Neural progenitor cell (in vitro differentiated cells): ENCODE measurements at regions not wholly inside any gene's neighbourhood (a gene's known extent, or its start where the extent isn't known, plus 50 kb on each side); places are given as distances from the start of the nearest gene placed in this dataset.

Source experiments
- DNase-seq: peaks from one replicate; pipeline ENCODE4 v3.0.0-alpha.2; 2016; ENCODE audit warnings: low spot score
- H2AFZ ChIP-seq: fragments of 200-600 bp; sonication (generic); replicated peaks from 2 replicates; pipeline ENCODE4 v1.6.1; 2016; ENCODE audit warnings: antibody characterized with exemption
- H3F3A ChIP-seq: fragments of 200-600 bp; sonication (generic); 2 replicates; pipeline ENCODE4 v1.6.1; 2016; ENCODE audit warnings: antibody characterized with exemption, low read depth
- H3K27ac ChIP-seq: fragments of 200-600 bp; sonication (generic); 2 replicates; pipeline ENCODE4 v1.5.1; 2016; ENCODE audit warnings: mild to moderate bottlenecking
- H3K27me3 ChIP-seq: fragments of 200-600 bp; sonication (generic); 2 replicates; pipeline ENCODE4 v1.6.1; 2016; ENCODE audit warnings: mild to moderate bottlenecking, moderate library complexity
- H3K36me3 ChIP-seq: fragments of 200-600 bp; sonication (generic); 2 replicates; pipeline ENCODE4 v1.5.1; 2016
- H3K4me1 ChIP-seq: fragments of 200-600 bp; sonication (generic); 2 replicates; pipeline ENCODE4 v1.6.1; 2016; ENCODE audit warnings: mixed run types
- H3K4me2 ChIP-seq: fragments of 200-600 bp; sonication (generic); 2 replicates; pipeline ENCODE4 v1.6.1; 2016
- H3K4me3 ChIP-seq: fragments of 200-600 bp; sonication (generic); 2 replicates; pipeline ENCODE4 v1.5.1; 2016
- H3K79me2 ChIP-seq: fragments of 200-600 bp; sonication (generic); 2 replicates; pipeline ENCODE4 v1.6.1; 2016; ENCODE audit warnings: low read depth
- H3K9ac ChIP-seq: fragments of 200-600 bp; sonication (generic); 2 replicates; pipeline ENCODE4 v1.6.1; 2016
- H3K9me3 ChIP-seq: fragments of 200-600 bp; sonication (generic); 2 replicates; pipeline ENCODE4 v1.5.1; 2016; ENCODE audit warnings: low read depth
- H4K20me1 ChIP-seq: fragments of 200-600 bp; sonication (generic); 2 replicates; pipeline ENCODE4 v1.6.1; 2016; ENCODE audit warnings: low read depth
- H3K27ac Mint-ChIP-seq: 3 replicates; pipeline ENCODE4 v1.8.0; 2021; ENCODE audit warnings: mixed read lengths
- H3K27me3 Mint-ChIP-seq: 2 replicates; pipeline ENCODE4 v1.8.0; 2022; ENCODE audit warnings: low read depth, mild to moderate bottlenecking, inconsistent platforms, moderate library complexity, mixed read lengths; ENCODE audit not compliant: insufficient read depth
- H3K36me3 Mint-ChIP-seq: 3 replicates; pipeline ENCODE4 v1.8.0; 2021; ENCODE audit warnings: mixed read lengths
- H3K4me1 Mint-ChIP-seq: 3 replicates; pipeline ENCODE4 v1.8.0; 2021; ENCODE audit warnings: mixed read lengths
- H3K4me3 Mint-ChIP-seq: 3 replicates; pipeline ENCODE4 v1.8.0; 2021; ENCODE audit warnings: mild to moderate bottlenecking, moderate library complexity, mixed read lengths
- H3K9me3 Mint-ChIP-seq: 3 replicates; pipeline ENCODE4 v1.8.0; 2020; ENCODE audit warnings: mixed read lengths
- EZH2 ChIP-seq: fragments of 200-600 bp; sonication (generic); IDR thresholded peaks from 2 replicates; pipeline ENCODE4 v1.6.1; 2017; ENCODE audit warnings: antibody characterized with exemption, mild to moderate bottlenecking, moderate library complexity
- EZH2phosphoT487 ChIP-seq: fragments of 200-600 bp; sonication (generic); IDR thresholded peaks from 2 replicates; pipeline ENCODE4 v1.6.1; 2017; ENCODE audit warnings: antibody characterized with exemption
- TF ChIP-seq, protein P1 (sequence below): fragments of 200-600 bp; sonication (generic); IDR thresholded peaks from 2 replicates; pipeline ENCODE4 v1.5.1; 2017; ENCODE audit warnings: antibody characterized with exemption, mild to moderate bottlenecking

DNA sequence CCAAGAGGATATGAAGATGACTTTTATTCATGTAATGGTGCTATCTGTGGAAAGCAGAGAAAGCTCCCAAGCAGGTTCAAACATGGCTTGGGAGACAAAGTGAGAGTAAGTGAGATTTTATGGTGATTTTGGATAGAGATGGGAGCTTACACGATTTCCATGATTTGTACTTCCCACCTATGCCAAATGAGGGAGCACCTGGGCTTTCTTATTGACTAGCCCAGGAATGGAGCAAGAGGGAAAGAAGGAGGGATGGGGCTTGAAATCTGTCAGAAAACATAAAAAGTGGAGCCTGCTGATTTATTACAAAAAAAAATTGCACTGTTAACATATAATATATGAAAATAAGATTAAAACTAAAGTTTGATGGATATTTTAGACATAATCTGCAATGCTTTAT, 703.5 kb upstream of the PABPC4L start:
- no peaks in the 10 kb centered on the region for H3K36me3 Mint-ChIP-seq
- no peaks in the 10 kb centered on the region for H4K20me1 ChIP-seq
- no peak for TF ChIP-seq EZH2
- TF ChIP-seq, protein P1, sequence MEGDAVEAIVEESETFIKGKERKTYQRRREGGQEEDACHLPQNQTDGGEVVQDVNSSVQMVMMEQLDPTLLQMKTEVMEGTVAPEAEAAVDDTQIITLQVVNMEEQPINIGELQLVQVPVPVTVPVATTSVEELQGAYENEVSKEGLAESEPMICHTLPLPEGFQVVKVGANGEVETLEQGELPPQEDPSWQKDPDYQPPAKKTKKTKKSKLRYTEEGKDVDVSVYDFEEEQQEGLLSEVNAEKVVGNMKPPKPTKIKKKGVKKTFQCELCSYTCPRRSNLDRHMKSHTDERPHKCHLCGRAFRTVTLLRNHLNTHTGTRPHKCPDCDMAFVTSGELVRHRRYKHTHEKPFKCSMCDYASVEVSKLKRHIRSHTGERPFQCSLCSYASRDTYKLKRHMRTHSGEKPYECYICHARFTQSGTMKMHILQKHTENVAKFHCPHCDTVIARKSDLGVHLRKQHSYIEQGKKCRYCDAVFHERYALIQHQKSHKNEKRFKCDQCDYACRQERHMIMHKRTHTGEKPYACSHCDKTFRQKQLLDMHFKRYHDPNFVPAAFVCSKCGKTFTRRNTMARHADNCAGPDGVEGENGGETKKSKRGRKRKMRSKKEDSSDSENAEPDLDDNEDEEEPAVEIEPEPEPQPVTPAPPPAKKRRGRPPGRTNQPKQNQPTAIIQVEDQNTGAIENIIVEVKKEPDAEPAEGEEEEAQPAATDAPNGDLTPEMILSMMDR, result peak; percentile 5

DNA sequence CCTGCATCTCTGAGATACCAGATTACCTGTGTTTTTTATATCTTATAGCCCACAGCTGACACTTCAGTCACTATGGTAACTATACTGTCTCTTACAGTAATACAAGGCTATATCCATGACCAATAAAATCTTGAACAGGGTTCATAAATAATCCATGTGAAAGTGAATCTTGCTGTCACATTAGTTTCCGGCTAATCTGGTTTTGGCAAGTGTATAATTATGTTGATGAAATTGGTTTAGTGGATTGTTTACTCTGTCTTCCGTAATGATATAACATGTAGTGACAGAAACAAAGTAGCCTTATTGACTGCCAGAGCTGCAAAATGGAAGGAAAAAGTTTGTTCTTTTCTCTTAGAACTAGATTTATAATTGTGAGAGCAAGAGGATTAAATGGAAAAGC, 686.6 kb upstream of the PABPC4L start:
- H3K27me3 Mint-ChIP-seq, result no peaks in the 10 kb centered on the region
- H3K9ac ChIP-seq, result no peak overlapping the region
- no peaks in the 10 kb centered on the region for H3F3A ChIP-seq
- no peaks in the 10 kb centered on the region for H3K9me3 Mint-ChIP-seq
- H3K36me3 Mint-ChIP-seq, result no peaks in the 10 kb centered on the region
- TF ChIP-seq, protein P1, result no peak
- TF ChIP-seq EZH2phosphoT487 (no peak), EZH2 (no peak)
- H3K4me1 Mint-ChIP-seq, result no peaks in the 10 kb centered on the region
- H3K36me3 ChIP-seq, result no peaks in the 10 kb centered on the region
- H3K9me3 ChIP-seq, result no peaks in the 10 kb centered on the region
- no peaks in the 10 kb centered on the region for H3K79me2 ChIP-seq
- no peak overlapping the region for H3K4me2 ChIP-seq
- no peak for DNase-seq
- no peak overlapping the region for H3K4me3 Mint-ChIP-seq
- no peaks in the 10 kb centered on the region for H3K27me3 ChIP-seq
- no peak overlapping the region for H2AFZ ChIP-seq
- no peaks in the 10 kb centered on the region for H4K20me1 ChIP-seq
- H3K27ac Mint-ChIP-seq, result no peak overlapping the region
- H3K4me1 ChIP-seq, result no peaks in the 10 kb centered on the region
- H3K27ac ChIP-seq, result no peak overlapping the region
- H3K4me3 ChIP-seq, result no peak overlapping the region

More for the DNA sequence above, 703.5 kb upstream of the PABPC4L start:
- DNase-seq, result no peak
- H2AFZ ChIP-seq, result no peak overlapping the region
- no peaks in the 10 kb centered on the region for H3K4me1 ChIP-seq
- H3K9ac ChIP-seq, result no peak overlapping the region
- Mint-ChIP-seq H3K9me3 (no peaks in the 10 kb centered on the region), H3K4me3 (no peak overlapping the region), H3K27me3 (no peaks in the 10 kb centered on the region), H3K27ac (no peak overlapping the region), H3K4me1 (peaks cover 6% of the 10 kb centered on the region)
- no peaks in the 10 kb centered on the region for H3F3A ChIP-seq
- no peak overlapping the region for H3K4me3 ChIP-seq
- no peak overlapping the region for H3K27ac ChIP-seq
- H3K9me3 ChIP-seq, result no peaks in the 10 kb centered on the region
- H3K27me3 ChIP-seq, result no peaks in the 10 kb centered on the region
- H3K79me2 ChIP-seq, result no peaks in the 10 kb centered on the region
- no peaks in the 10 kb centered on the region for H3K36me3 ChIP-seq
- no peak overlapping the region for H3K4me2 ChIP-seq

DNA sequence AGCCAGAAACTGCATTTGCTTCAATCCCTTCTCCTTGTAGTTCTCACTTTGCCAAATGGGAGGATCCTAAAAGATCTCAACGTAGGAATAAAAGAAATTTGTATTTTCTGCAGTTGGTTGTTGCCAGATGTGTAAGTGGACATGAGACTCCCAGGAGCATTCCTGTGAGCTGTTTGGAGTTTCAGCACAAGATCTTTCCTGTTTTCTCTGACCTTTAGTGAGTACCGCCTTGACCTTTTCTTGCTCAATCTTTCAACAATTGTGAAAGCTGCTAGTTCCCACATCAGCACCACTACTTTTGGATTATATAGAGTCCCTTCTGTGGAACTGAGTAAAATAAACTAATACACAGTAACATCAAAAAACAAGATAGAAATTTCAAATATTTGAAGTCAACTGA, 683.8 kb upstream of the PABPC4L start:
- Histone ChIP-seq H3K9me3 (no peaks in the 10 kb centered on the region), H2AFZ (no peak overlapping the region), H3K9ac (no peak overlapping the region), H3K79me2 (no peaks in the 10 kb centered on the region), H3K27ac (no peak overlapping the region), H3F3A (no peaks in the 10 kb centered on the region), H3K36me3 (no peaks in the 10 kb centered on the region), H4K20me1 (no peaks in the 10 kb centered on the region), H3K4me1 (no peaks in the 10 kb centered on the region), H3K4me3 (no peak overlapping the region), H3K27me3 (no peaks in the 10 kb centered on the region), H3K4me2 (no peak overlapping the region)
- Mint-ChIP-seq H3K9me3 (no peaks in the 10 kb centered on the region), H3K4me1 (no peaks in the 10 kb centered on the region), H3K36me3 (no peaks in the 10 kb centered on the region), H3K27me3 (no peaks in the 10 kb centered on the region), H3K4me3 (no peak overlapping the region), H3K27ac (no peak overlapping the region)
- TF ChIP-seq EZH2, result no peak
- TF ChIP-seq, protein P1, result no peak
- TF ChIP-seq EZH2phosphoT487, result no peak
- DNase-seq, result no peak
